ENCODE measurements at regions not wholly inside any gene's neighbourhood (a gene's known extent, or its start where the extent isn't known, plus 50 kb on each side); places are given as distances from the start of the nearest gene placed in this dataset.
"Not testable (repeated sequence)": the region's sequence is repeated elsewhere in the genome, so short reads cannot be mapped to it uniquely, and the experiment has no call there.

- DNase-seq, result no peak
These were observed 405.5 kb upstream of the ADGRB3 start for GRCh38 chr6:68229566-68229965.

- DNase-seq, result no peak
These were observed 408.6 kb upstream of the ADGRB3 start for GRCh38 chr6:68226460-68226859.

GRCh38 chr6:68225729-68226128, 409.4 kb upstream of the ADGRB3 start:
- DNase-seq, result no peak

GRCh38 chr6:68211242-68211795, 423.8 kb upstream of the ADGRB3 start:
- DNase-seq, result no peak

GRCh38 chr6:68207612-68208011, 427.5 kb upstream of the ADGRB3 start:
- DNase-seq, result not testable (repeated sequence)

GRCh38 chr6:68200929-68201328, 434.2 kb upstream of the ADGRB3 start:
- DNase-seq, result no peak

GRCh38 chr6:68197356-68197755, 437.7 kb upstream of the ADGRB3 start:
- DNase-seq, result no peak

- no peak for DNase-seq
These were observed 438.4 kb upstream of the ADGRB3 start for GRCh38 chr6:68196645-68197044.

GRCh38 chr6:68195753-68196152, 439.3 kb upstream of the ADGRB3 start:
- DNase-seq, result not testable (repeated sequence)

GRCh38 chr6:68194846-68195478, 440.1 kb upstream of the ADGRB3 start:
- DNase-seq, result no peak

GRCh38 chr6:68192988-68193387, 442.1 kb upstream of the ADGRB3 start:
- DNase-seq, result no peak

- no peak for DNase-seq
These were observed 445.8 kb upstream of the ADGRB3 start for GRCh38 chr6:68189217-68189815.

GRCh38 chr6:68186870-68187269, 448.2 kb upstream of the ADGRB3 start:
- DNase-seq, result no peak

GRCh38 chr6:68182386-68182785, 452.7 kb upstream of the ADGRB3 start:
- no peak for DNase-seq

GRCh38 chr6:68181027-68181426, 454.1 kb upstream of the ADGRB3 start:
- not testable (repeated sequence) for DNase-seq

GRCh38 chr6:68173616-68174015, 461.5 kb upstream of the ADGRB3 start:
- DNase-seq, result no peak

GRCh38 chr6:68169922-68170321, 465.2 kb upstream of the ADGRB3 start:
- no peak for DNase-seq

GRCh38 chr6:68167604-68168003, 467.5 kb upstream of the ADGRB3 start:
- no peak for DNase-seq

GRCh38 chr6:68160812-68161211, 474.3 kb upstream of the ADGRB3 start:
- not testable (repeated sequence) for DNase-seq

GRCh38 chr6:68160348-68160747, 474.7 kb upstream of the ADGRB3 start:
- no peak for DNase-seq

GRCh38 chr6:68159433-68159832, 475.6 kb upstream of the ADGRB3 start:
- DNase-seq, result no peak

- DNase-seq, result no peak
These were observed 476.8 kb upstream of the ADGRB3 start for GRCh38 chr6:68158256-68158655.

- no peak for DNase-seq
These were observed 490.4 kb upstream of the ADGRB3 start for GRCh38 chr6:68144667-68145066.

- no peak for DNase-seq
These were observed 493.9 kb upstream of the ADGRB3 start for GRCh38 chr6:68141190-68141589.

GRCh38 chr6:68139130-68139529, 496.0 kb upstream of the ADGRB3 start:
- DNase-seq, result no peak

Data from SHP77 treated with DMSO at 0.1 percent for 48 hours (cell line).